Activated gamma-delta T cell treated with anti-CD3 and anti-CD28 coated beads, Interleukin-2, amount 50 U/mL, for 16 hours (primary cell): ENCODE measurements at regions not wholly inside any gene's neighbourhood (a gene's known extent, or its start where the extent isn't known, plus 50 kb on each side); places are given as distances from the start of the nearest gene placed in this dataset.
"Not testable (repeated sequence)": the region's sequence is repeated elsewhere in the genome, so short reads cannot be mapped to it uniquely, and the experiment has no call there.

Experiments
- DNase-seq: peaks from one replicate; pipeline ENCODE4 v3.0.0-alpha.2; 2020; ENCODE audit warnings: low read depth

DNA sequence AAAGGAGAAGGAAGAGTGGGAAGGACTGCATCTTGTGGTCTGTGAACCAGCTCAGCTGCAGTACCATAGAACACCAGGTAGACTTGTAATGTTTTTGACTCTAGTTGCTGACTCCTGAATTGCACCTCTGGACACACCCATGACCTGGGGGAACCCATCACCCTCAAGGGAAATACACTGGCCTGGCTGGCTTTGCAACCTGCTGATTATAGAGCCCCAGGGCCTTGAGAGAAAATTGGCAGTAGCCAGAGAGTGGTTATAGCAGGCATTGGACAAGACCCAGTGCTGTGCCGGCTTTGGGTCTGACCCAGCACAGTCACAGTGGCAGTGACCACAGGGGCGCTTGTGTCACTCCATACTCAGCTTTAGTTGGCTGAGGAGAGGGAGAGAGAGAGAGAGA, 902.3 kb downstream of the GRID1 start:
- no peak for DNase-seq

DNA sequence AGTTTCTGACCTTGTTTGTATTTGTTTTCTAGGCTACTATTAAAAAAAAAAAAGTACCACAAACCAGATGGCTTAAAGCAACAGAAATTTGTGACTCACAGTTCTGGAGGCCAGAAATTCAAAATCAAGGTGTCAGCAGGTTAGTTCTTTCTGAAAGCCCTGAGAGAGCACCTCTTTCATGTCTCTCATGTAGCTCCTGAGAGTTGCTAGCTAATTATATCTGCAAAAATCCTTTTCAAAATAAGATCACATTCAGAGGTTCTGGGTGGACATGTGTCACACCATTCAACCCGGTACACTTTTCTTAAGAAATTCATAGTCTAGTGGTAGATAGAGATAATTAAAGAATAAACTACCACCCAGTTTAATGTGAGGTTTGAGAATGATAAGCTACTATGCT, 888.6 kb downstream of the GRID1 start:
- DNase-seq = no peak

DNA sequence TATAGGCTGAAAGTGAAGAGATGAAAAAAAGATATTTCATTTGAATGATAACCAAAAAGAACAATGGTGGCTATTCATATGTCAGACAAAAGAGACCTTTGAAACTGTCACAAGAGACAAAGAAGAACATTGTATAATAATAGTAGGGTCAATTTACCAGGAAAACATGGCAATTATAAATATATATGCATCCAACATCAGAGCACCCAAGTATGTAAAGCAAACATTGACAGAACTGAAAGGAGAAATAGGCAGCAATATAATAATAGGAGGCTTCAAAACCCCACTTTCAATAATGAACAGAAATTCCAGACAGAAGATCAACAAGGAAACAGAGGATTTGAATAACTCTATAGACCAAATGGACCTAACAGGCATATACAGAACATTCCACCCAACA, 876.2 kb downstream of the GRID1 start:
- DNase-seq = no peak

DNA sequence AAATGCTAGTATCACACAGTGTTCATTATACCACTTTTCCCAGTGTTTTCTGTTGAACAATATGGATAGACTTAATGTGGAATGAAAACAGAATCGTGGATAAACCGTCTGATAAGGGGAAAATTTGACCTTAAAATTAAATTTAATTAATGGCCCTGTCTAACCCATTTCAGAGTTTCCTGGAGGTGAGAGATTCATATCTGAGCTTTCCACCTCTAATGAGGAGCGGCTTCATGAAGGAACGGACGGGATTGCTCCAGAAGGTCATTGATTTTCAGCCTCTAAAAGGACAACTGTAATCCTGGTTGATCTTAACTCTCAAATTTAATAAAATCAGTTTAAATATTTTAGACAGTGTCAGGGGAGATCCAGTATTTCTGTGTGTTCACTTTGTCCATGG, 874.9 kb downstream of the GRID1 start:
- DNase-seq = no peak

DNA sequence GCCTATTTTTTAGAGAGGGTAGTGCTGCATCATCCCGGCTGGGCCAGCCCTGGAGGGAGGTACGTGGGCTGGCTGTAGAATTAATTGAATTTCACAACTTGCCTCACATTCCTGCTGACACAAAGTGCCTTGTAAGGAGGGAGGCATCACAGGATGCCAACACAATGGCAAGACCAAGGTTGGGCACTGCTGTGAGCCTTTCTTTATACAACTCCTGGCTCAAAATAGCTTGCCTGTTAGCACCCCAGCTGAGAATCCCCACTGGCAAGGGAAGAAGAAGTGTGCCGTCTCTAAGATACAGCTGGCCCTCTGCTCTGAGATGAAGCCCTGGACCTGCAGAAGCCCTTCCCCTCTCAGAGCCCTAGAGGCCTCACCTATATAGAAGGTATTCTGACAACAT, 873.9 kb downstream of the GRID1 start:
- DNase-seq = no peak

DNA sequence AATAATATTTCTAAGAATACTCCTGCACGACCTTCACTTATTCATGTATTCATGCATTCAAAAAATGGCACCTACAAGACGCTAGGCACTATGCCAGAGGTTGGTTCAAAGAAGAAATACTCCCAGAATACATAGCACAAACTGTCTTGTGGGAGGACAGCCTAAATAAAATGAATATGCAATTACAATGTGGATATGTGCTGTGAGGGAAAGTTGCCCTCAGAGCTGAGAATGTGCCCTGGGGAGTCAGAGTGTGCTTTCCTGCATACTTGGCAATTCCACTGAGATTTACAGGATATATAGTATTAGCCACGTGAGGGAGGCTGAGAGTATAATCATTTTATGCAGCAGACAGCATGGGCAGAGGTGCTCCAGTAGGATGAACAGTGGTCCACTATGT, 872.9 kb downstream of the GRID1 start:
- no peak for DNase-seq

DNA sequence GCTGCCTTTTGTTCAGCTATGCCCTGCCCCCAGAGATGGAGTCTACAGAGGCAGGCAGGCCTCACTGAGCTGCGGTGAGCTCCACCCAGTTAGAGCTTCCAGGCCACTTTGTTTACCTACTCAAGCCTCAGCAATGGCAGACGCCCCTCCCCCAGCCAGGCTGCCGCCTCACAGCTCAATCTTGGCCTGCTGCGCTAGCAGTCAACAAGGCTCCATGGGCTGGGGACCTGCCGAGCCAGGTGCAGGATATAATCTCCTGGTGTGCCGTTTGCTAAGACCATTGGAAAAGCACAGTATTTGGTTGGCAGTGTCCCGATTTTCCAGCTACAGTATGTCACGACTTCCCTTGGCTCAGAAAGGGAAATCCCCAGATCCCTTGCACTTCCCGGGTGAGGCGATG, 862.0 kb downstream of the GRID1 start:
- DNase-seq = not testable (repeated sequence)

DNA sequence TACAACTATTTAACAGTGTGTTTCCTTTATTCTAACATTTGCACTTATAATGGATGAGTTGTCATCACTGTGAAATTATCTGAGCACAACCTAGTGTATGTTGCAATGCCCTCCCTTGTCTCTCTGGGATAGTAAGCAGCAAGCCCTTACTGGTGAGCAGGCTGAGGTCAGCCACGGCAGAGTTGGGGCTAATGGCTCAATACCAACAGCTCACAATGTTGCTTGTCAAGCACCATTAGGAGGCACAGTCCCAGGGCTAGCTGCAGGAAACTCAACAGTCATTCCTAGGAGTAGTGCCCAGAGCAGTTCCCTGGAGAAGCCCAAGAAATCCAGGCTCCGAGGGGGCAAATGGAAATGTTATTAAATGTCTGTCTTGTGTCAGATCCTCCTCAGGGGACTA, 858.4 kb downstream of the GRID1 start:
- no peak for DNase-seq

DNA sequence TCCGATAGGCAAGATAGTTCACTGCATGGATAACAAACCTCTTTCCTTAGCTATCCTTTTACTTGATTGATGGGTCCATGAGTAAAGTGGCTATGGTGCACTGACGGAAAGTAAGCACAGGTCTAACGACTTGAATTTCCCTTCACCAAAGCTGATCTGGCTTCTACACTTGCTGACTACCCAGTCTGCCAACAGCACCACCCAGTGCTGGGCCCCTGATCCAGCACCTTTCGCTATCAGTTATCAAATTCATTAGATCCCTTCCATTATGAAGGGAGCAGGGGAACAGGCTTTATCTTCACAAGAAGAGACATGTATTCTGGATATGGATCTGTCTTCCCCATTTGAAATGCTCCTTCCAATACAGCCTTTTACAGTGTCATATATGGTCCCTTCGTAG, 855.9 kb downstream of the GRID1 start:
- DNase-seq = no peak

DNA sequence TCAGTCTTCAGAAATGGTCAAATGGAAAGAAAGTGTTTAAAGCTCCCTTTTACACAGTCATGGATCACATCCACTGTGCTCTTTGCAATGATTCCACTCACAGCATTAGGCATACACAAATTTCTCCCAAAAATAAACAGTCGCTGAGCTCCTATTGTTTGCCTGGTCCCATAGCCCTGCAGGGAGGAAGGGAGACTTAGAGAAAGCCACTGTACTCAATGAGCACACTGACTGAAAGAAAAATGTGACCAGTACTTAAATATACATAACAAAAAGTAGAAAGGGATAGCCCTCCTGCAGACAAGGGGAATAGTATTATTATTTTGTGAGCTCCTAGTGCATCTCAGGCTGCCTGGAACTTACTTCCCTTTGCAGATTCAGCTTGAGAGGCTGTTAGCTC, 853.2 kb downstream of the GRID1 start:
- no peak for DNase-seq

DNA sequence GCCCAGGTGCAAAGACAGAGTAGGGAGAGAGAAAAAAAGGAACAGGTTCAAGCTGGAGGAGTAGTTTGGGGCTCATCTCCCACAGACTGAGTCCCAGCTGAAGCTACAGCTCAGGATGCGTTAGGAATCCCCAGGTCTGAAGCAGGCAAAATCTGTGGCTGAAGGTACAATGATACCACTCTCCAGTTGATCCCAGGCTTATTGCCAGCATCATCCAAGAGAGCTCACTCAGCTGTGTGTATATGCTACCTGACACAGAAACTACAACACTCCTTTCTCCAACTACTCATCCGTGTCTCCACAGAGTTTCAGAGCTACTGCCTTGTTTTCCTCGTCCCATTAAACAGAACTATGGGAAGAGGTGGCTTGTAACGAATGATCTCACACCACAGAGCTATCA, 851.3 kb downstream of the GRID1 start:
- DNase-seq = no peak

DNA sequence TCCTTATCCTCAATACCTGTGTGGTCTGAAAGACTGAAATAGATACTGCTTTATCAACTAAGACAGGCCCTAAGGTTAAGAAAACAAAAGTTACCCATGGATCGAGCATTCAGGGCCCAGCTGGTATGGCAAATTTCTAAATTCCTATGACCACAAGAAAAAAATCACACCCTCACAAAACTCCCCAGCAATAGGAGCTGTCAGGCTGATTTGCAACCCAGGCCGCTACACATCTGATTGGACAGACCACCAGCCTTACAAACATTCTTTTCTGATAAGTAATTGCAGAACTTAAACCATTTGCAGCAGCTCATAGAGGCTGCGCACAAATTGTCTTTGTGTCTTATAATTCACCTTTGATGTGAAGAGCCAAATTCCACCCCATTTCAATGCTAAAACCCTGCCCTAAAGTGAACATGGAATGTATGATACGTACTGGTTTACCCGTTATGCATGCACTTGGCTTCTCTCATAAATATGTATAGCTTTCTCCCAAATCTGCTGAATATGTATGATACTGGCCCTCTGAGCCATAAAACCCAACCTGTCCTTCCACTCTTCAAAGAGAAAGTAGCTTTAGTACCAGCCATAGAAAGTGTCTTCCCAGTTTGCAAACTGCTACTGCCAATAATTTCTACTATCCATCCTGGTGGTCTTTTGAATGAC, 842.5 kb downstream of the GRID1 start:
- no peak for DNase-seq

DNA sequence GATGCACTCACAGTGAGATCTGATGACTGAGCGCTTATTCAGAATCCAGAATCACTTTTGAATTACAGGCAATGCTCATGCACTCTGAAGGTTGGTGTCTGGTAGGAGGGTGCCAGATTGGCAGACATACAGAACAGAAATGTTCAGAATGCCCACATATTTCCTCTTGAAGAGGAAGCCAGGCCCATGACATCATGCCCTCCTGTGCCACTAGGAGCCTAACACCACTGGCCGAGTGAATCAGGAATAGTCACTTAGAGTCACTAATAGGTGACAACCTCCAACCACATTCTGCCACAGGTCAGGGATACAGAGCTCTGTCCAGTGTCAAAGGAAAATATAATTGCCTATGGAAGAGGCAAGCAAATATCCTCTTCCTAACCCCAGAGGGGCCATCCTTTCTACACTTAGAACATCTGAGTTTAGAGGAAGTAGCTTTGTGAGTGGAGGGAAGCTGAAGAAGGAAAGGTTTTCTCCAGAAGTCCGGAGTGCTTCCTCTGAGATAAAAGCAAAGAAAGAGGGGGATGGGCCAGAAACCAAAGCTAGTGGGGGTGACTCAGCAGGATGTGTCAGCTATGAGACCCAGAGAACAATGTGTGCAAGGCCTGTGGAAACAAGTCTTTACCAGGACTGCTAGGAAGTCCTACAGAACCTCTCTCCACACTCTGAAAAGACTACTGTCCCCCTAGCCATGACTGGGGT, 838.8 kb downstream of the GRID1 start:
- no peak for DNase-seq

DNA sequence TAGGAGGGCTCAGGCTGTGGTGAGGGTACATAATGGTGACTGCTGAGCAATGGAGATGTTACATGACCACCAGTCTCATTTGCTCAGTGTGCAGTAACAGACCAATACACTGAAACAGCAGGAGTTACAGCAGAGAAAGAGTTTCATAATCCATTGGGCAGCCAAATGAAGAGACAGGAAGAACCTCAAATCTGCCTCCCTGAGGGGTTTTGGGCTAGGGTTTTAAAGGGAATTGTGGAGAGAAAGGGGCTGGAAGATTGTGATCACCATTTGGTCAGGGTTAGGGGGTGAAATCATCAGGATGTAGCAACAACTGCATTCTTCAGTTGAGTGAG, 838.3 kb downstream of the GRID1 start:
- no peak for DNase-seq

DNA sequence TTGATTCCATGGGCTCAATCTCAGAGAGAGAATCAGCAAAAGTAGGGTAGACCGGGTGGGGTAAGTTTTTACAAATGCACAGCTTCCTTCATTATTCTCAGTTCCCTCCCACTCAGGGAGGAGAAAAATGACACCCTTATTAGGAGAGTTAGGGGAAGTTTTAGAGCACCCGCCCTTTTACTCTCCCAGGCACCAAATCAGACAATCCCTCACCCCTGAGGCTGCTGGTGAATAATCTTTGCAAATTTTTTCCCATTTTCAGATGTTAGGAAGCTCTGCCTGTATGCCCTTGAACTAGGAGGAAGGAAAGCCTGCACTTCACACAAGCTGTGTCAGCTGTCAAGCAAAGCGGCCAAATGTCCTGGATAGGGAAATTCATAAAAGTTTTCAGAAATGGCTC, 834.9 kb downstream of the GRID1 start:
- no peak for DNase-seq

DNA sequence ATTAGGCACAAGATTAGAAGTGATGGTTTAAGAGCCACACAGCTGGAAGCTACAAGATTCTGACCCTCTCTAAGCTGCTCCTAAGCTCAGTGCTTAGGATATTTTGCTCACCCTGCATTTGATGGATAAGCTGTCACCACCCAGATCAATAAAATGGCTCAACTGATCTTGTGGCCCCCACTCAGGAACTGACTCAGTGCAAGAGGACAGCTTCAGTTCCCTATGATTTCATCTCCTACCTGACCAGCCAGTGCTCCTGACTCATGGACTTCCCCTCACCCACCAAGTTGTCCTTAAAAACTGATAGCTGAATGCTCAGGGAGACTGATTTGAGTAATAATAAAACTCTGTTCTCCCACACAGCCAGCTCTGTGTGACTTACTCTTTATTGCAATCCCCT, 833.8 kb downstream of the GRID1 start:
- no peak for DNase-seq

DNA sequence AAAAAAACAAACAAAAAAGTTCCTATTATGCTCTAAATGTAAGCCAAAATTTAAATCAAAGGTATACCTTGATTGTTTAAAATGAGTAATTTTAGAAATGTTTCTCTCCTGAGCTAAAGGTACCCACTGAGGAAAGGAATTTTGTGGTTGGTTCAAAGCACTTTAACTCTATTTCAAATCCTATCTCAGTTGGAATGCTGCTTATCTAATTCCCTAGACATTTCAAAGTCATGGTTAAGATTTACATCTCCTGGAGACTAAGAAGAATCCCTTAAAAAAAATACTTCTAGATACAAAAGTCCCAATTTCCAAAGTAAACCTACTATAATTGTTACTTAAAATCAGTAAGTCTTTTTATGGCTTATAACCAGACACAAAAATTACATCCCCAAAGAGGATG, 830.7 kb downstream of the GRID1 start:
- no peak for DNase-seq

DNA sequence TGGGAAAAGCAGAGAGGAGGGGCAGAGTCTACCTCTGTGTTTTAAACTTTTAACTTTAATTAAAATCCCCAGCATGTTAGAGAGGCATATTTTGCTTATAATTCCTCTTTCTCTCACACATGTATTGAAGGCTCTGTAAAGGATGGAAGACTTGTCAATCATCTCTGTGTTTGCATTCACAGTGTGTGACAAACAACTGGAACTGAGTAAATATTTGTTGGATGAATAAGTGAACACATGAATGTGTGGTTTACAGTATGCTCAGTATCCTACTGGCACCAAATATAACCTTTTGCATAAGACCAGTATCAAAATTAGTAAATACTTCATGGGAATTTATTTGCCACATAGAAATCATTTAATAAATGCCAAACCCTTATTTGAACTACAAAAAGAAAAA, 829.0 kb downstream of the GRID1 start:
- DNase-seq = no peak

DNA sequence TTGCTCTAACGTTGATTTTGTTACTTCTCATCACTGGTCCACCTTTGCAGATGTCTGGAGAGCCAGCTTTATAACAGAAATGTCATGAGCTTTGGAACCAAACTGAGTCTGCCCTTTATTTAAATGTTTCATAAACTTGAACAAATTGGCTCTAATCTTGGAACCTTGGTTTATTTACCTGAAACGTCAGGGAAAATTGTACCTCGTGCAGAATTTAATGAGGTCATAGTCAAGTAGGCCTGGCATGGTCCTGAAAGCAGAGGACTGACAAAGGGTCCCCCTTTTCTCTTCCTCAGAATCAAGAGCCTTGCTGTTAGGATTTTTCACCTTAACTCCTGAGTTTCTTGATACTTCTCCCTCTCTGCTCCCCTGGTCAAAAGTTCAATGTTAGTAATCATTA, 828.0 kb downstream of the GRID1 start:
- no peak for DNase-seq

DNA sequence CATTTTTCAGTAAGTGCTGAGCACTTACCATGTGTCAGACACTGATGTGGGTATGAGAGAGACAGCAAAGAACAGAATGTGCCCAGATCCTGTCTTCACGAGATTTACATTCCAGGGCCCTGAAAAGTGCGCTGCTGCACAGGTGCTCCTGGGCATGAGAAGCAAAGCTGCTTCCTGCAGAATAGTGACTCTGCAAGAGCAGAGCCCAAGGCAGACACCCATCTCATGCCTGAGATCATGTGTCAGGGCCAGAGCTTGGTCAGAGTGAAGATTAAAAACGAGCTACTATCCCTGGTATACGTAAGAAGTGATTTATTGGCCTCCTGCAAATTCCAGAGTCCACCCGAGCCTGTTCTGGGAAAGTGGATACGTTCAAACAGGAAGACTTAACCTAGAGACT, 824.4 kb downstream of the GRID1 start:
- no peak for DNase-seq

DNA sequence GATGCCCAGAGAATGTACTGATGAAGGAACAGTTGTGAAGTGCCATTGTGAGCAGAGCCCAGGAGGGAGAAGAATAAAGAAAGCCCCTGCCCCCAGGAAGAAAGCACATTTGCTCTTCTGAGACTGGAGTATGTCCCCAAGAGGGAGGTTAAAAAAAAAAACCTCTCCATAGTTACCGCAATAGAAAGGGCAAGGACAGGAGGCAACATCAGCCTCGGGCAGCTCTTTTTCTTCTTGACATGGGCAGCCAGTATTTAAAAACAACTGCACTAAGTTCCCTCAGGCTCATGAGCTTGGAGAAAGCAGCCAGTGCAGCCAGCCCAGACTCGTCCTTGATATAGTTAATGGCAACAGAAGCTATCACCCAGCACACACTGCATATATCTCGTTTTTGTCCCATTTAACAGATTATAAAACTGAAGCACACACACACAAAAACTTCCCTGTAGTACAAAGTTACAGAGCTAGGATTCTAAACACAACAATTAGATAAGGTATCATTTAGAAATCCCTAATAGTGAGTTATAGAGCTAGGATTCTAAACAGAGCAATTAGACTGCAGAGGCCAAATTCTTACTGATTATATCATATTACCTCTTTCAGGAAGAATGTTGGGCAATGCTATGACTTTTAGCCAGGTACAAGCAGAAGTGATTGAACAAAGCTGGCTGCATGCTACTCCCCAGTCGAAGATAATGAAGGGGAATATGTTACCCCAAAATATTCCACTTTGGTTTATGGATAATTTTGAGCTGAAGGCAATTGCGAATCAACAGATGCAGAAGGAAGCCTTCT, 823.5 kb downstream of the GRID1 start:
- DNase-seq = no peak

DNA sequence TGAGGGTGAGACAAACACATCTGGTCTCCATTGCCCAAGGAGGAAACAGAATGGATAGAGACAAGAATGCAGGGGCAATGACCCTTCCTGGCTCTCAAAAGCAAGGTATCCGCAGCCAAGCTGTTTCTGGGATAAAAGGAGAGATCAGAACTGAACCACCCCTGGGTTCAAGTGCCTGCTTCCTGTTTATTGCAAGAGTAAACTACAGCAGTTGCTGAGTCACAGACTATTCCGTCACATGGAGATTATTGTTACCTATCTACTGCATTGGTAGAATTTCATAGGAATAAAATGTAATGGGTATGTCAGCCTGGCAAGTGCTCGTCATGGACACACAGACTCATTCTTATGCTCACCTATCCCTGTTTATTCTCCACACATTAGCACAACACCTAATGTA, 821.6 kb downstream of the GRID1 start:
- DNase-seq = no peak

DNA sequence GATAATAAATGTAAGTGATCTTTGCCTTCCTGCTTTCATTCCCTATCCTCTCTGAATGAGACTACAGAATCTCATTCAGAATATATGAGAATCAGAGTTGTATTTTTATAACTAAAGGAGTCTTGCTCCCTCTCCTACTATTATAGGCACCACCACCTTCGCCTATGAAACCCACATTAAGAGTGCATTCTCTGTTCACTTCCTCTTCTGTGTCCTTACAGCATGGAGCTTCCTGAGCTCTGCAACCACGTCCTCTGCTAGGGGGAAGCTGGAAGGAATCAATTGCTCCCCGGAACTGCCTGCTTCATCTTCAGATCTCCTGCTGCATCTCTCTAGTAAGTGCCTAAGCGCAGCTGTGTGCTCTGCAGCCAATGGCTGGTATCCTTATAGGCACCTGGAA, 820.7 kb downstream of the GRID1 start:
- no peak for DNase-seq
